GM12878 (cell line): ENCODE measurements at regions not wholly inside any gene's neighbourhood (a gene's known extent, or its start where the extent isn't known, plus 50 kb on each side); places are given as distances from the start of the nearest gene placed in this dataset.

Source experiments
- ATAC-seq: fragments of 200-7000 bp; cut with Tn5 transposase; 3 replicates; pipeline ENCODE4 v1.9.1; 2020; ENCODE audit warnings: mild to moderate bottlenecking, moderate library complexity
- BruUV-seq: library from RNA; stranded (reverse); fragments of 400-500 nt; replicated peaks from 2 replicates; lab custom pipeline; 2021; lab: Mats Ljungman, UMichigan
- CTCF ChIA-PET: fragments of 300-600 bp; sonication (Branson Sonifier 250); formaldehyde crosslinking; extraction: SDS; loops from one replicate; lab custom pipeline; 2021; ENCODE audit warnings: inconsistent platforms; lab: Yijun Ruan, JAX
- POLR2A ChIA-PET: fragments of 350-600 bp; formaldehyde crosslinking; extraction: SDS; loops from one replicate; lab custom pipeline; 2021; ENCODE audit warnings: inconsistent platforms; lab: Charles Lee
- RAD21 ChIA-PET: fragments of 300-600 bp; sonication (Branson Sonifier 250); formaldehyde crosslinking; loops from one replicate; lab custom pipeline; 2023; ENCODE audit warnings: antibody characterized with exemption; ENCODE audit not compliant: unreplicated experiment; lab: Charles Lee
- SMC1A ChIA-PET: fragments of 300-600 bp; sonication (Branson Sonifier 250); formaldehyde crosslinking; loops from one replicate; lab custom pipeline; 2023; ENCODE audit not compliant: unreplicated experiment, uncharacterized antibody; lab: Charles Lee
- DNase-seq: peaks from one replicate; pipeline ENCODE4 v3.0.0-alpha.2; 2011; ENCODE audit warnings: low read depth, low spot score
- FAIRE-seq: peaks from 3 replicates; lab custom pipeline; 2011; peaks lifted over from hg19 to GRCh38; lab: Jason Lieb, UNC
- H2AFZ ChIP-seq: 2 replicates; pipeline ENCODE4 v1.6.0; 2011; ENCODE audit warnings: low read depth, low read length, control low read depth; ENCODE audit not compliant: control insufficient read depth
- H3K27ac ChIP-seq: 2 replicates; pipeline ENCODE4 v1.5.1; 2011; ENCODE audit warnings: control low read depth; ENCODE audit not compliant: control insufficient read depth, insufficient read depth
- H3K27me3 ChIP-seq, 2 experiments: replicated peaks in 1 of 2; 2 replicates each; pipeline versions ENCODE4 v1.6.0 to v1.6.1; 2011; ENCODE audit warnings: low read length in 1 of 2; ENCODE audit not compliant: control insufficient read depth in 2 of 2, insufficient read depth in 2 of 2
- H3K36me3 ChIP-seq, 2 experiments: 2 replicates each; pipeline ENCODE4 v1.5.1; 2011; ENCODE audit warnings: low read length in 1 of 2; ENCODE audit not compliant: control insufficient read depth in 2 of 2, insufficient read depth in 2 of 2
- H3K4me1 ChIP-seq: 2 replicates; pipeline ENCODE4 v1.6.1; 2011; ENCODE audit warnings: mild to moderate bottlenecking, low read length, moderate library complexity, mixed read lengths; ENCODE audit not compliant: control insufficient read depth, insufficient read depth
- H3K4me2 ChIP-seq: 2 replicates; pipeline ENCODE4 v1.6.0; 2011; ENCODE audit warnings: control low read depth; ENCODE audit not compliant: control insufficient read depth, insufficient read depth
- H3K4me3 ChIP-seq: fragments of 200-600 bp; sonication (generic); 2 replicates; pipeline ENCODE4 v1.5.1; 2016
- H3K79me2 ChIP-seq: 2 replicates; pipeline ENCODE4 v1.6.0; 2011; ENCODE audit warnings: low read length; ENCODE audit not compliant: control insufficient read depth, insufficient read depth
- H3K9ac ChIP-seq: 2 replicates; pipeline ENCODE4 v1.8.0; 2011; ENCODE audit warnings: low read length, control low read depth, mixed read lengths; ENCODE audit not compliant: control insufficient read depth, insufficient read depth
- H3K9me3 ChIP-seq: replicated peaks from 3 replicates; pipeline ENCODE4 v1.5.1; 2011; ENCODE audit warnings: mild to moderate bottlenecking, low read length; ENCODE audit not compliant: control insufficient read depth, insufficient read depth
- H4K20me1 ChIP-seq: 2 replicates; pipeline ENCODE4 v1.6.0; 2011; ENCODE audit not compliant: control insufficient read depth, insufficient read depth
- CBFB ChIP-seq: IDR thresholded peaks from 2 replicates; pipeline ENCODE4 v1.6.1; 2016; ENCODE audit warnings: antibody characterized with exemption, low read depth
- CBX5 ChIP-seq: sonication (generic); IDR thresholded peaks from 2 replicates; pipeline ENCODE4 v1.6.1; 2016; ENCODE audit warnings: low read depth, moderate library complexity, mild to moderate bottlenecking, inconsistent platforms
- CREM ChIP-seq: IDR thresholded peaks from 2 replicates; pipeline ENCODE4 v1.6.1; 2014; ENCODE audit warnings: antibody characterized with exemption, low read depth
- E2F8 ChIP-seq: fragments of 450-650 bp; IDR thresholded peaks from 2 replicates; pipeline ENCODE4 v1.6.1; 2018; ENCODE audit warnings: mild to moderate bottlenecking, low read depth, moderate library complexity; ENCODE audit not compliant: partially characterized antibody
- JUNB ChIP-seq: IDR thresholded peaks from 2 replicates; pipeline ENCODE4 v1.6.1; 2016; ENCODE audit warnings: antibody characterized with exemption, mild to moderate bottlenecking
- NFXL1 ChIP-seq: fragments of 450-650 bp; IDR thresholded peaks from 2 replicates; pipeline ENCODE4 v1.6.1; 2017; ENCODE audit warnings: antibody characterized with exemption, mild to moderate bottlenecking, borderline replicate concordance
- POLR2AphosphoS5 ChIP-seq: IDR thresholded peaks from 2 replicates; pipeline ENCODE4 v1.6.1; 2011; ENCODE audit warnings: mild to moderate bottlenecking, low read length, inconsistent platforms
- RAD21 ChIP-seq: IDR thresholded peaks from 2 replicates; pipeline ENCODE4 v1.6.1; 2011; ENCODE audit warnings: mild to moderate bottlenecking, low read depth, low read length, moderate library complexity; ENCODE audit not compliant: insufficient read depth
- RAD51 ChIP-seq: fragments of 450-650 bp; IDR thresholded peaks from 2 replicates; pipeline ENCODE4 v1.6.1; 2016; ENCODE audit warnings: moderate library complexity, mild to moderate bottlenecking, inconsistent platforms
- RUNX3 ChIP-seq: IDR thresholded peaks from 2 replicates; pipeline ENCODE4 v1.6.1; 2012; ENCODE audit warnings: low read length, inconsistent platforms
- SIN3A ChIP-seq: IDR thresholded peaks from 2 replicates; pipeline ENCODE4 v1.6.1; 2012; ENCODE audit warnings: low read depth, low read length, improper control_type of control experiment
- SIX5 ChIP-seq: IDR thresholded peaks from 2 replicates; pipeline ENCODE4 v1.6.1; 2011; ENCODE audit warnings: mild to moderate bottlenecking, low read depth, low read length, moderate library complexity; ENCODE audit not compliant: severe bottlenecking
- TCF12 ChIP-seq: IDR thresholded peaks from 2 replicates; pipeline ENCODE4 v1.6.1; 2011; ENCODE audit warnings: low read depth, mild to moderate bottlenecking, low read length
- USF2 ChIP-seq: IDR thresholded peaks from 2 replicates; pipeline ENCODE4 v1.6.1; 2011; ENCODE audit warnings: low read depth, low read length, improper control_type of control experiment, borderline replicate concordance
- ZBED1 ChIP-seq: IDR thresholded peaks from 2 replicates; pipeline ENCODE4 v1.6.1; 2016; ENCODE audit warnings: borderline replicate concordance
- ZBTB11 ChIP-seq: fragments of 450-650 bp; formaldehyde crosslinking; IDR thresholded peaks from 2 replicates; pipeline ENCODE4 v1.5.0; 2022; ENCODE audit warnings: mild to moderate bottlenecking, missing genetic modification characterization
- ZNF274 ChIP-seq: IDR thresholded peaks from one replicate; pipeline ENCODE4 v1.8.0; 2011; ENCODE audit not compliant: insufficient read length, insufficient read depth
- ZNF384 ChIP-seq: IDR thresholded peaks from 2 replicates; pipeline ENCODE4 v1.6.1; 2012; ENCODE audit warnings: low read depth, mild to moderate bottlenecking, low read length, improper control_type of control experiment, borderline replicate concordance
- WGBS: methylation state at CpG from one replicate; pipeline ENCODE4 v1.1.6; 2016; ENCODE audit warnings: low lambda C conversion rate; ENCODE audit not compliant: insufficient replicate concordance, insufficient coverage; ENCODE audit errors: missing lambda C conversion rate; 5-methylcytosine and 5-hydroxymethylcytosine counted together
- in situ Hi-C: fragments of 300-500 bp; cut with MboI; formaldehyde crosslinking; loops from 9 replicates; pipeline ENCODE4 v1.14.3; 2018; ENCODE audit warnings: mixed read lengths
- intact Hi-C: fragments of 100-400 bp; cut with micrococcal nuclease; formaldehyde crosslinking; loops from one replicate; pipeline ENCODE4 v1.14.2; 2022; ENCODE audit not compliant: unreplicated experiment

GRCh38 chr12:24360907-24361306 is 411.4 kb upstream of the SOX5 start:
- peaks cover 0 to 3% of the 10 kb centered on the region in 2 experiments; a peak in 2 of 4 replicates for H3K27me3 ChIP-seq
- BruUV-seq: no TSS peak
- peak; percentile 90 for ATAC-seq
- no peak overlapping the region for H2AFZ ChIP-seq
- H3K9me3 ChIP-seq: no peaks in the 10 kb centered on the region; the same call in 2 of the 3 replicates
- ChIA-PET POLR2A (no interaction called here), CTCF (interaction anchor here (2.0 kb wide), 1 partner anchor 417 kb away, joined by 4 read pairs; no protein-coding TSS in a partner anchor), SMC1A (interaction anchor here (1.0 to 1.3 kb wide), 4 partner anchors 45 to 477 kb away, joined by 3 to 6 read pairs (median 4); no protein-coding TSS in a partner anchor), RAD21 (no interaction called here)
- no peak overlapping the region for H3K27ac ChIP-seq
- peaks cover 7% of the 10 kb centered on the region; the same call in 1 of the 2 replicates for H3K4me1 ChIP-seq
- in situ Hi-C loops: no loop called here
- no peaks in the 10 kb centered on the region for H3K79me2 ChIP-seq
- peak; percentile 52 for FAIRE-seq
- no peak overlapping the region for H3K4me3 ChIP-seq
- H3K4me2 ChIP-seq: peak overlapping the region; percentile 43; the same call in 1 of the 2 replicates
- H3K36me3 ChIP-seq: no peaks in the 10 kb centered on the region
- peak; percentile 30 for DNase-seq
- intact Hi-C loops: loop anchor here (5.0 to 10.0 kb wide), 3 partner anchors 256 to 474 kb away; no protein-coding TSS in a partner anchor
- no peaks in the 10 kb centered on the region for H4K20me1 ChIP-seq
- H3K9ac ChIP-seq: no peak overlapping the region
- 0% methylated on average over 5 of the region's 5 CpGs for WGBS
- no peak for TF ChIP-seq TCF12
- no peak for TF ChIP-seq CBX5
- no peak for TF ChIP-seq SIN3A
- TF ChIP-seq POLR2AphosphoS5: no peak
- no peak for TF ChIP-seq RAD51
- TF ChIP-seq NFXL1: no peak
- no peak for TF ChIP-seq RAD21
- TF ChIP-seq SIX5: no peak
- no peak for TF ChIP-seq CREM
- TF ChIP-seq ZNF274: no peak
- no peak for TF ChIP-seq USF2
- no peak for TF ChIP-seq ZNF384
- TF ChIP-seq ZBED1: no peak
- no peak for TF ChIP-seq CBFB
- no peak for TF ChIP-seq ZBTB11 (CRISPR knock-in tag)
- TF ChIP-seq RUNX3: peak; percentile 50
- no peak for TF ChIP-seq E2F8
- TF ChIP-seq JUNB: no peak
